ENCODE measurements at regions not wholly inside any gene's neighbourhood (a gene's known extent, or its start where the extent isn't known, plus 50 kb on each side); places are given as distances from the start of the nearest gene placed in this dataset.
"Not testable (repeated sequence)": the region's sequence is repeated elsewhere in the genome, so short reads cannot be mapped to it uniquely, and the experiment has no call there.

GRCh38 chr2:183665425-183665824, 541.2 kb downstream of the NUP35 start:
- no peak for DNase-seq

- no peak for DNase-seq
Observed at GRCh38 chr2:183666031-183666430, 541.8 kb downstream of the NUP35 start.

GRCh38 chr2:183671233-183671632, 547.0 kb downstream of the NUP35 start:
- DNase-seq = no peak

- no peak for DNase-seq
Observed at GRCh38 chr2:183678908-183679307, 554.7 kb downstream of the NUP35 start.

GRCh38 chr2:183680573-183680972, 556.3 kb downstream of the NUP35 start:
- no peak for DNase-seq

GRCh38 chr2:183684686-183685085, 560.4 kb downstream of the NUP35 start:
- DNase-seq = no peak

GRCh38 chr2:183696028-183696427, 571.8 kb downstream of the NUP35 start:
- no peak for DNase-seq

GRCh38 chr2:183709829-183710228, 585.6 kb downstream of the NUP35 start:
- no peak for DNase-seq

GRCh38 chr2:183718246-183718645, 594.0 kb downstream of the NUP35 start:
- no peak for DNase-seq

- no peak for DNase-seq
Observed at GRCh38 chr2:183723278-183723677, 599.0 kb downstream of the NUP35 start.

- no peak for DNase-seq
Observed at GRCh38 chr2:183729380-183729779, 605.1 kb downstream of the NUP35 start.

- DNase-seq = no peak
Observed at GRCh38 chr2:183740241-183740640, 616.0 kb downstream of the NUP35 start.

GRCh38 chr2:183752571-183752970, 628.3 kb downstream of the NUP35 start:
- no peak for DNase-seq

GRCh38 chr2:183759033-183759432, 634.8 kb downstream of the NUP35 start:
- DNase-seq = no peak

GRCh38 chr2:183773775-183774174, 649.5 kb downstream of the NUP35 start:
- DNase-seq = no peak

GRCh38 chr2:183780072-183780471, 655.8 kb downstream of the NUP35 start:
- no peak for DNase-seq

GRCh38 chr2:183782436-183782835, 658.2 kb downstream of the NUP35 start:
- no peak for DNase-seq

- not testable (repeated sequence) for DNase-seq
Observed at GRCh38 chr2:183788796-183789195, 664.6 kb downstream of the NUP35 start.

GRCh38 chr2:183792165-183792924, 668.1 kb downstream of the NUP35 start:
- not testable (repeated sequence) for DNase-seq

GRCh38 chr2:183798535-183798934, 674.3 kb downstream of the NUP35 start:
- no peak for DNase-seq

- no peak for DNase-seq
Observed at GRCh38 chr2:183799761-183800160, 675.5 kb downstream of the NUP35 start.

GRCh38 chr2:183803596-183803995, 679.4 kb downstream of the NUP35 start:
- no peak for DNase-seq

GRCh38 chr2:183807870-183808269, 683.6 kb downstream of the NUP35 start:
- DNase-seq = no peak

GRCh38 chr2:183809404-183809803, 685.2 kb downstream of the NUP35 start:
- DNase-seq = no peak

GRCh38 chr2:183811281-183811680, 687.0 kb downstream of the NUP35 start:
- no peak for DNase-seq
